K562 (cell line): ENCODE measurements at regions not wholly inside any gene's neighbourhood (a gene's known extent, or its start where the extent isn't known, plus 50 kb on each side); places are given as distances from the start of the nearest gene placed in this dataset.

Experiments
- ATAC-seq: fragments of 200-7000 bp; cut with Tn5 transposase; 3 replicates; pipeline ENCODE4 v1.9.1; 2020; ENCODE audit warnings: moderate library complexity
- BruUV-seq: library from RNA; stranded (reverse); fragments of 400-500 nt; replicated peaks from 2 replicates; lab custom pipeline; 2021; lab: Mats Ljungman, UMichigan
- CTCF ChIA-PET: fragments of 300-600 bp; formaldehyde crosslinking; extraction: SDS; loops from one replicate; lab custom pipeline; 2021; ENCODE audit warnings: low intra/inter-chr PET ratio; lab: Yijun Ruan, JAX
- POLR2A ChIA-PET: fragments of 300-600, 350-650 bp; sonication (Branson Sonifier 250); formaldehyde crosslinking; extraction: SDS; loops from one replicate; lab custom pipeline; 2021; ENCODE audit warnings: antibody characterized with exemption, inconsistent platforms; lab: Yijun Ruan, JAX
- DNase-seq, 4 experiments: peaks; one replicate each; pipeline versions ENCODE4 v3.0.0 to v3.0.0-alpha.2; 2011 to 2018; ENCODE audit warnings: low spot score in 3 of 4, mixed read lengths in 3 of 4; ENCODE audit errors: extremely low read depth in 1 of 4
- FAIRE-seq: peaks from 2 replicates; lab custom pipeline; 2011; peaks lifted over from hg19 to GRCh38; lab: Jason Lieb, UNC
- H2AFZ ChIP-seq: 2 replicates; pipeline ENCODE4 v1.6.0; 2011; ENCODE audit warnings: low read depth, low read length, control low read depth, inconsistent platforms
- H3K27ac ChIP-seq: fragments of 200-600 bp; 3 replicates; pipeline ENCODE4 v1.8.0; 2011; ENCODE audit warnings: low read depth, mild to moderate bottlenecking, control low read depth, inconsistent platforms, low read length, moderate library complexity, mixed read lengths; ENCODE audit errors: extremely low read depth
- H3K27me3 ChIP-seq, 2 experiments: fragments of 300-600 bp in 1 of 2; 2 replicates in 1 of 2; 3 replicates in 1 of 2; pipeline versions ENCODE4 v1.6.0 to v1.8.0; 2011; ENCODE audit warnings: inconsistent platforms in 2 of 2, low read length in 2 of 2, mild to moderate bottlenecking in 1 of 2, mixed read lengths in 1 of 2, moderate library complexity in 1 of 2; ENCODE audit not compliant: control insufficient read depth in 2 of 2, insufficient read depth in 2 of 2
- H3K36me3 ChIP-seq: fragments of 300-600 bp; 3 replicates; pipeline ENCODE4 v1.8.0; 2011; ENCODE audit warnings: mild to moderate bottlenecking, low read length, inconsistent platforms; ENCODE audit not compliant: control insufficient read depth, insufficient read depth
- H3K4me1 ChIP-seq, 2 experiments: fragments of 200-600 bp in 1 of 2; replicated peaks in 1 of 2; 2 replicates in 1 of 2; 3 replicates in 1 of 2; pipeline versions ENCODE4 v1.5.1 to v1.8.0; 2011; ENCODE audit warnings: inconsistent platforms in 2 of 2, low read length in 2 of 2, mild to moderate bottlenecking in 1 of 2, mixed read lengths in 1 of 2, moderate library complexity in 1 of 2; ENCODE audit not compliant: control insufficient read depth in 2 of 2, insufficient read depth in 2 of 2
- H3K4me2 ChIP-seq: 2 replicates; pipeline ENCODE4 v1.6.1; 2011; ENCODE audit warnings: low read length, control low read depth, inconsistent platforms, mixed read lengths; ENCODE audit not compliant: insufficient read depth
- H3K4me3 ChIP-seq: fragments of 200-600 bp; sonication (generic), shearing (Covaris generic); 2 replicates; pipeline ENCODE4 v1.5.1; 2016; ENCODE audit warnings: control low read depth, inconsistent platforms
- H3K79me2 ChIP-seq: fragments of 200-600 bp; 3 replicates; pipeline ENCODE4 v1.8.0; 2011; ENCODE audit warnings: low read length, inconsistent platforms; ENCODE audit not compliant: control insufficient read depth, insufficient read depth
- H3K9ac ChIP-seq, 2 experiments: 2 replicates each; pipeline versions ENCODE4 v1.6.0 to v1.6.1; 2011; ENCODE audit warnings: low read depth in 2 of 2, low read length in 2 of 2, control low read depth in 1 of 2, inconsistent platforms in 1 of 2, mild to moderate bottlenecking in 1 of 2, mixed read lengths in 1 of 2; ENCODE audit not compliant: insufficient read depth in 1 of 2
- H3K9me1 ChIP-seq: one replicate; pipeline ENCODE4 v1.6.0; 2011; ENCODE audit warnings: inconsistent platforms, mild to moderate bottlenecking, low read length, moderate library complexity; ENCODE audit not compliant: control insufficient read depth, insufficient read depth
- H3K9me3 ChIP-seq: replicated peaks from 2 replicates; pipeline ENCODE4 v1.5.1; 2011; ENCODE audit warnings: low read depth, low read length, inconsistent platforms; ENCODE audit not compliant: control insufficient read depth, insufficient read depth
- H4K20me1 ChIP-seq: replicated peaks from 2 replicates; pipeline ENCODE4 v1.6.1; 2011; ENCODE audit warnings: low read length, inconsistent platforms, mixed read lengths; ENCODE audit not compliant: control insufficient read depth, insufficient read depth
- BCOR ChIP-seq: fragments of 450-650 bp; IDR thresholded peaks from 2 replicates; pipeline ENCODE4 v1.6.1; 2016
- CLOCK ChIP-seq: fragments of 250-450 bp; sonication (Bioruptor Pico); IDR thresholded peaks from 2 replicates; pipeline ENCODE4 v1.4.0; 2020; ENCODE audit warnings: mild to moderate bottlenecking, moderate library complexity, borderline replicate concordance
- MAFF ChIP-seq: IDR thresholded peaks from 2 replicates; pipeline ENCODE4 v1.6.1; 2012; ENCODE audit warnings: low read length, improper control_type of control experiment
- MAFG ChIP-seq: fragments of 450-650 bp; conservative IDR thresholded peaks from 2 replicates; pipeline ENCODE4 v1.6.1; 2016; ENCODE audit warnings: missing genetic modification characterization, missing compliant biosample characterization
- NFE2 ChIP-seq: IDR thresholded peaks from 2 replicates; pipeline ENCODE4 v1.6.1; 2014; ENCODE audit warnings: antibody characterized with exemption, low read depth
- ZNF282 ChIP-seq: sonication (generic); formaldehyde crosslinking; IDR thresholded peaks from 2 replicates; pipeline ENCODE4 v1.8.1; 2023; ENCODE audit warnings: missing genetic modification reagents
- ZNF316 ChIP-seq: fragments of 450-650 bp; IDR thresholded peaks from 2 replicates; pipeline ENCODE4 v1.6.1; 2016
- WGBS: fragments of 100-300 bp; shearing (Covaris generic); methylation state at CpG from one replicate; pipeline ENCODE4 v1.1.6; 2016; ENCODE audit warnings: low coverage, mixed read lengths; ENCODE audit not compliant: insufficient coverage; ENCODE audit errors: missing lambda C conversion rate; 5-methylcytosine and 5-hydroxymethylcytosine counted together
- in situ Hi-C: fragments of 300-500 bp; cut with MboI; formaldehyde crosslinking; loops from 4 replicates; pipeline ENCODE4 v1.15.0; 2018; ENCODE audit warnings: inconsistent platforms, mixed read lengths
- intact Hi-C: fragments of 100-400 bp; cut with micrococcal nuclease; formaldehyde crosslinking; loops from 2 replicates; pipeline ENCODE4 v1.14.2; 2022

GRCh38 chr5:106172681-106173532 is 1497.8 kb downstream of the EFNA5 start:
- H3K79me2 ChIP-seq = no peaks in the 10 kb centered on the region
- H3K9me3 ChIP-seq = 0 out of 2 replicates have a peak, but pooled peaks cover 2% of the 10 kb centered on the region
- intact Hi-C loops (no loop called here), in situ Hi-C loops (no loop called here)
- POLR2A ChIA-PET = no interaction called here
- H2AFZ ChIP-seq = no peak overlapping the region
- H3K4me2 ChIP-seq = no peak overlapping the region
- no peak for FAIRE-seq
- no peak for ATAC-seq
- CTCF ChIA-PET = no interaction called here
- TF ChIP-seq ZNF316 (peak; percentile 54), MAFG (tag) (peak; percentile 36; the same call in 1 of the 2 replicates), BCOR (no peak), MAFF (peak; percentile 38; the same call in 1 of the 2 replicates), CLOCK (CRISPR knock-in tag) (no peak), ZNF282 (CRISPR knock-in tag) (no peak), NFE2 (0 out of 2 replicates have a peak, but pooled peaks have one; percentile 13)
- no peaks in the 10 kb centered on the region for H3K27me3 ChIP-seq
- no peaks in the 10 kb centered on the region for H4K20me1 ChIP-seq
- H3K36me3 ChIP-seq = no peaks in the 10 kb centered on the region
- DNase-seq = no peak
- no peak overlapping the region for H3K27ac ChIP-seq
- no peak overlapping the region for H3K4me3 ChIP-seq
- no peak overlapping the region for H3K9ac ChIP-seq
- 1% methylated on average over 7 of the region's 7 CpGs for WGBS
- BruUV-seq = no TSS peak
- H3K9me1 ChIP-seq = no peaks in the 10 kb centered on the region
- no peaks in the 10 kb centered on the region for H3K4me1 ChIP-seq
